ENCODE measurements at regions not wholly inside any gene's neighbourhood (a gene's known extent, or its start where the extent isn't known, plus 50 kb on each side); places are given as distances from the start of the nearest gene placed in this dataset.

GRCh38 chr20:1838556-1839279, 56.5 kb upstream of the SIRPA start:
- Mint-ChIP-seq H3K27ac (ENCODE audit: unreplicated experiment) (no peak overlapping the region), H3K9me3 (ENCODE audit: low read depth) (no peaks in the 10 kb centered on the region), H3K4me3 (ENCODE audit: unreplicated experiment) (no peak overlapping the region), H3K27me3 (ENCODE audit: low read depth) (peaks cover 5% of the 10 kb centered on the region), H3K4me1 (ENCODE audit: low read depth) (peaks cover 16% of the 10 kb centered on the region), H3K36me3 (ENCODE audit: low read depth) (no peaks in the 10 kb centered on the region)
- no peak for DNase-seq (ENCODE audit: low spot score)
- TF ChIP-seq CTCF (IDR thresholded peaks at IDR 0.05): no peak

- no peaks in the 10 kb centered on the region for H3K36me3 Mint-ChIP-seq (ENCODE audit: low read depth)
- H3K27me3 Mint-ChIP-seq (ENCODE audit: low read depth): peaks cover 5% of the 10 kb centered on the region
- H3K27ac Mint-ChIP-seq (ENCODE audit: unreplicated experiment): peak overlapping the region; percentile 27
- no peak overlapping the region for H3K4me3 Mint-ChIP-seq (ENCODE audit: unreplicated experiment)
- peaks cover 22% of the 10 kb centered on the region for H3K4me1 Mint-ChIP-seq (ENCODE audit: low read depth)
- DNase-seq (ENCODE audit: low spot score): no peak
- TF ChIP-seq CTCF (IDR thresholded peaks at IDR 0.05): no peak
- no peaks in the 10 kb centered on the region for H3K9me3 Mint-ChIP-seq (ENCODE audit: low read depth)
These were observed 59.8 kb upstream of the SIRPA start for GRCh38 chr20:1835186-1836035.

GRCh38 chr20:1833728-1834726, 61.2 kb upstream of the SIRPA start:
- Mint-ChIP-seq H3K36me3 (ENCODE audit: low read depth) (no peaks in the 10 kb centered on the region), H3K27me3 (ENCODE audit: low read depth) (peaks cover 5% of the 10 kb centered on the region), H3K4me3 (ENCODE audit: unreplicated experiment) (no peak overlapping the region), H3K27ac (ENCODE audit: unreplicated experiment) (no peak overlapping the region), H3K9me3 (ENCODE audit: low read depth) (no peaks in the 10 kb centered on the region), H3K4me1 (ENCODE audit: low read depth) (peaks cover 32% of the 10 kb centered on the region)
- DNase-seq (ENCODE audit: low spot score): no peak
- no peak for TF ChIP-seq CTCF (IDR thresholded peaks at IDR 0.05)

GRCh38 chr20:1833216-1833615, 62.0 kb upstream of the SIRPA start:
- peaks cover 32% of the 10 kb centered on the region for H3K4me1 Mint-ChIP-seq (ENCODE audit: low read depth)
- peaks cover 5% of the 10 kb centered on the region for H3K27me3 Mint-ChIP-seq (ENCODE audit: low read depth)
- no peaks in the 10 kb centered on the region for H3K9me3 Mint-ChIP-seq (ENCODE audit: low read depth)
- H3K27ac Mint-ChIP-seq (ENCODE audit: unreplicated experiment): no peak overlapping the region
- no peak for DNase-seq (ENCODE audit: low spot score)
- TF ChIP-seq CTCF (IDR thresholded peaks at IDR 0.05): no peak
- H3K4me3 Mint-ChIP-seq (ENCODE audit: unreplicated experiment): no peak overlapping the region
- H3K36me3 Mint-ChIP-seq (ENCODE audit: low read depth): no peaks in the 10 kb centered on the region

Measured in chondrocyte (in vitro differentiated cells).